Ovary (tissue), 3 donors: ENCODE measurements at regions not wholly inside any gene's neighbourhood (a gene's known extent, or its start where the extent isn't known, plus 50 kb on each side); places are given as distances from the start of the nearest gene placed in this dataset.

Source experiments
- CTCF ChIP-seq, 3 donors: fragments of 450-650 bp in 2 of 3; fragments of 200-600 bp in 1 of 3; IDR thresholded peaks; one replicate each; pipeline versions ENCODE4 v1.5.1 to v1.8.0; 2016 to 2022; ENCODE audit warnings: antibody characterized with exemption in 3 of 3, mild to moderate bottlenecking in 1 of 3
- POLR2A ChIP-seq: fragments of 450-650 bp; IDR thresholded peaks from one replicate; pipeline ENCODE4 v1.6.1; 2017; ENCODE audit warnings: antibody characterized with exemption, mild to moderate bottlenecking, moderate library complexity
- donor health status: DM: no; HTN: no; CAD: no.

GRCh38 chr5:152046361-152046760, 121.7 kb upstream of the GLRA1 start:
- TF ChIP-seq CTCF (IDR thresholded peaks at IDR 0.05) = no peak
- TF ChIP-seq POLR2A = no peak
